ENCODE measurements at regions not wholly inside any gene's neighbourhood (a gene's known extent, or its start where the extent isn't known, plus 50 kb on each side); places are given as distances from the start of the nearest gene placed in this dataset.

DNA sequence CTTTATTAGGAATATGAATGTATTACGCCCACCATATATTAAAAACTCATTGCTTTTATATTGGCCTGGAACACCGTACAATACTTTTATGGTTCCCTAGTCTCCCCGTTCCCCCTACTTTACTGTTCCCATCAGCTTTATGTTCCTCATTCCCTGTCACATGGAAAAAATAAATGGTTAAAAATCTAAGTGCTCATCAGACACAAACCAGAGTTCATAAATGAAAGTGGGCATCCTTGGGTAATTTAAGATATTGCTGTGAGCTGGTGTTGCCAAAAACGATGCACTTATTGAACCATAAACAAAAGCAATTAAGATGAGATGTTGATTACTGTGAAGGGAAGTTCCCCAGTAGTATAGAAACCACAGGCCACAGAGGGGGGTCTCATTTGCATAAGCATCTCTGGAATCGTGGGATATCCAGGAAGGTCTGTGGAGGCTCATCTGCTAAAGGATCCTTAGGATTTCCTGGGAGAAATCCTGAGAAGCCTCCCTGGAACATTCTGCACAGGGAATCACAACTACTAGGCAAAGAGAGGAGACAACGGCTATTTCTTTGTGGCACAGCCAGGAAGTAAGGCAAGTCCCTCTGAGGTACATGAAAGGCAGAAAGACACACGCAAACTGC lies 591.4 kb upstream of the CDH11 start:
- TF ChIP-seq, protein P1, sequence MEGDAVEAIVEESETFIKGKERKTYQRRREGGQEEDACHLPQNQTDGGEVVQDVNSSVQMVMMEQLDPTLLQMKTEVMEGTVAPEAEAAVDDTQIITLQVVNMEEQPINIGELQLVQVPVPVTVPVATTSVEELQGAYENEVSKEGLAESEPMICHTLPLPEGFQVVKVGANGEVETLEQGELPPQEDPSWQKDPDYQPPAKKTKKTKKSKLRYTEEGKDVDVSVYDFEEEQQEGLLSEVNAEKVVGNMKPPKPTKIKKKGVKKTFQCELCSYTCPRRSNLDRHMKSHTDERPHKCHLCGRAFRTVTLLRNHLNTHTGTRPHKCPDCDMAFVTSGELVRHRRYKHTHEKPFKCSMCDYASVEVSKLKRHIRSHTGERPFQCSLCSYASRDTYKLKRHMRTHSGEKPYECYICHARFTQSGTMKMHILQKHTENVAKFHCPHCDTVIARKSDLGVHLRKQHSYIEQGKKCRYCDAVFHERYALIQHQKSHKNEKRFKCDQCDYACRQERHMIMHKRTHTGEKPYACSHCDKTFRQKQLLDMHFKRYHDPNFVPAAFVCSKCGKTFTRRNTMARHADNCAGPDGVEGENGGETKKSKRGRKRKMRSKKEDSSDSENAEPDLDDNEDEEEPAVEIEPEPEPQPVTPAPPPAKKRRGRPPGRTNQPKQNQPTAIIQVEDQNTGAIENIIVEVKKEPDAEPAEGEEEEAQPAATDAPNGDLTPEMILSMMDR (IDR thresholded peaks at IDR 0.05; ENCODE audit: low read depth, low read length, poor library complexity, severe bottlenecking): no peak
- no peak for TF ChIP-seq EZH2phosphoT487 (IDR thresholded peaks at IDR 0.05; ENCODE audit: borderline replicate concordance, low read length)

Measured in DOHH2 (cell line).